Upper lobe of left lung (tissue), 4 donors: ENCODE measurements at regions not wholly inside any gene's neighbourhood (a gene's known extent, or its start where the extent isn't known, plus 50 kb on each side); places are given as distances from the start of the nearest gene placed in this dataset.

ENCODE experiments used
- POLR2A ChIP-seq, 4 donors: fragments of 450-650 bp; IDR thresholded peaks; one replicate each; pipeline ENCODE4 v1.5.1; 2016 to 2017; ENCODE audit warnings: antibody characterized with exemption in 4 of 4, mild to moderate bottlenecking in 2 of 4
- TF ChIP-seq, protein P1 (sequence below), 6 experiments: fragments of 450-650 bp in 4 of 6; fragments of 200-600 bp in 2 of 6; sonication (generic) in 2 of 6; IDR thresholded peaks; one replicate each; pipeline ENCODE4 v1.5.1; 2016 to 2019; ENCODE audit warnings: antibody characterized with exemption in 6 of 6

- TF ChIP-seq, protein P1, sequence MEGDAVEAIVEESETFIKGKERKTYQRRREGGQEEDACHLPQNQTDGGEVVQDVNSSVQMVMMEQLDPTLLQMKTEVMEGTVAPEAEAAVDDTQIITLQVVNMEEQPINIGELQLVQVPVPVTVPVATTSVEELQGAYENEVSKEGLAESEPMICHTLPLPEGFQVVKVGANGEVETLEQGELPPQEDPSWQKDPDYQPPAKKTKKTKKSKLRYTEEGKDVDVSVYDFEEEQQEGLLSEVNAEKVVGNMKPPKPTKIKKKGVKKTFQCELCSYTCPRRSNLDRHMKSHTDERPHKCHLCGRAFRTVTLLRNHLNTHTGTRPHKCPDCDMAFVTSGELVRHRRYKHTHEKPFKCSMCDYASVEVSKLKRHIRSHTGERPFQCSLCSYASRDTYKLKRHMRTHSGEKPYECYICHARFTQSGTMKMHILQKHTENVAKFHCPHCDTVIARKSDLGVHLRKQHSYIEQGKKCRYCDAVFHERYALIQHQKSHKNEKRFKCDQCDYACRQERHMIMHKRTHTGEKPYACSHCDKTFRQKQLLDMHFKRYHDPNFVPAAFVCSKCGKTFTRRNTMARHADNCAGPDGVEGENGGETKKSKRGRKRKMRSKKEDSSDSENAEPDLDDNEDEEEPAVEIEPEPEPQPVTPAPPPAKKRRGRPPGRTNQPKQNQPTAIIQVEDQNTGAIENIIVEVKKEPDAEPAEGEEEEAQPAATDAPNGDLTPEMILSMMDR (IDR thresholded peaks at IDR 0.05): no peak
- TF ChIP-seq POLR2A (IDR thresholded peaks at IDR 0.05): no peak
These were observed 176.6 kb upstream of the IRX6 start for GRCh38 chr16:55147396-55147795.
